Hepatocyte (in vitro differentiated cells): ENCODE measurements at regions not wholly inside any gene's neighbourhood (a gene's known extent, or its start where the extent isn't known, plus 50 kb on each side); places are given as distances from the start of the nearest gene placed in this dataset.

Experiments used
- DNase-seq: peaks from one replicate; pipeline ENCODE4 v3.0.0-alpha.2; 2016; ENCODE audit warnings: low spot score
- H2AFZ ChIP-seq: fragments of 200-600 bp; sonication (generic); 2 replicates; pipeline ENCODE4 v1.6.0; 2016; ENCODE audit warnings: antibody characterized with exemption, mild to moderate bottlenecking
- H3K27ac ChIP-seq: fragments of 200-600 bp; sonication (generic); 2 replicates; pipeline ENCODE4 v1.5.1; 2016; ENCODE audit warnings: mild to moderate bottlenecking
- H3K27me3 ChIP-seq: fragments of 200-600 bp; sonication (generic); 2 replicates; pipeline ENCODE4 v1.6.1; 2016
- H3K36me3 ChIP-seq: fragments of 200-600 bp; sonication (generic); replicated peaks from 2 replicates; pipeline ENCODE4 v1.5.1; 2016; ENCODE audit warnings: low read depth; ENCODE audit not compliant: insufficient read depth
- H3K4me1 ChIP-seq: fragments of 200-600 bp; sonication (generic); 2 replicates; pipeline ENCODE4 v1.5.1; 2016; ENCODE audit warnings: mild to moderate bottlenecking, moderate library complexity; ENCODE audit not compliant: insufficient read depth
- H3K4me2 ChIP-seq: fragments of 200-600 bp; sonication (generic); 2 replicates; pipeline ENCODE4 v1.6.0; 2016
- H3K4me3 ChIP-seq: fragments of 200-600 bp; sonication (generic); 2 replicates; pipeline ENCODE4 v1.5.1; 2016; ENCODE audit warnings: mild to moderate bottlenecking
- H3K79me2 ChIP-seq: fragments of 200-600 bp; sonication (generic); 2 replicates; pipeline ENCODE4 v1.6.0; 2017; ENCODE audit warnings: mild to moderate bottlenecking
- H3K9me2 ChIP-seq: fragments of 200-600 bp; sonication (generic); replicated peaks from 2 replicates; pipeline ENCODE4 v1.6.0; 2017; ENCODE audit warnings: mild to moderate bottlenecking; ENCODE audit not compliant: insufficient read depth
- H3K9me3 ChIP-seq: fragments of 200-600 bp; sonication (generic); 2 replicates; pipeline ENCODE4 v1.5.1; 2016; ENCODE audit warnings: low read depth, mild to moderate bottlenecking
- H4K20me1 ChIP-seq: fragments of 200-600 bp; sonication (generic); 2 replicates; pipeline ENCODE4 v1.6.0; 2016; ENCODE audit warnings: mild to moderate bottlenecking; ENCODE audit not compliant: insufficient read depth, poor library complexity, severe bottlenecking
- CTCF ChIP-seq: fragments of 200-600 bp; sonication (generic); IDR thresholded peaks from 2 replicates; pipeline ENCODE4 v1.5.1; 2016; ENCODE audit warnings: antibody characterized with exemption, mild to moderate bottlenecking; ENCODE audit not compliant: poor library complexity
- EZH2 ChIP-seq: fragments of 200-600 bp; sonication (generic); IDR thresholded peaks from 2 replicates; pipeline ENCODE4 v1.6.1; 2016; ENCODE audit warnings: antibody characterized with exemption, mild to moderate bottlenecking, borderline replicate concordance
- EZH2phosphoT487 ChIP-seq: fragments of 200-600 bp; sonication (generic); IDR thresholded peaks from one replicate; pipeline ENCODE4 v1.6.1; 2018; ENCODE audit warnings: antibody characterized with exemption, mild to moderate bottlenecking, low read depth, moderate library complexity; ENCODE audit not compliant: unreplicated experiment, severe bottlenecking
- WGBS: methylation state at CpG from one replicate; pipeline ENCODE4 v1.1.6; 2016; ENCODE audit warnings: low lambda C conversion rate; ENCODE audit errors: missing lambda C conversion rate; 5-methylcytosine and 5-hydroxymethylcytosine counted together

DNA sequence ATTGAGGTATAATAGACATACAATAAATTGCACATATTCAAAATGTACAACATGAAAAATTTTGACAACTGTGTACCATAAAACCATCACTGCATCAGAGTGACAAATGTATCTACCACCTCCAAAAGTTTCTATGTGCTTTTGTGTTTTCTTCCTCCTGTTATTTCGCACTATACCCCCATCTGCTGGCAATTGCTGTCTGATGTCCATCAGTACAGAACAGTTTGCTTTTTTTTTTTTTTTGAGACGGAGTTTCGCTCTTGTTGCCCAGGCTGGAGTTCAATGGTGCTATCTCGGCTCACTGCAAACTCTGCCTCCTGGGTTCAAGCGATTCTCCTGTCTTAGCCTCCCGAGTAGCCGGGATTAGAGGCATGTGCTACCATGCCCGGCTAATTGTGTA lies 154.3 kb upstream of the GIMD1 start:
- Histone ChIP-seq H3K4me3 (no peak overlapping the region), H3K9me3 (no peaks in the 10 kb centered on the region), H3K27ac (no peak overlapping the region), H3K36me3 (no peaks in the 10 kb centered on the region), H3K4me2 (no peak overlapping the region), H4K20me1 (no peaks in the 10 kb centered on the region), H3K9me2 (no peaks in the 10 kb centered on the region), H3K79me2 (no peaks in the 10 kb centered on the region), H3K4me1 (no peaks in the 10 kb centered on the region), H2AFZ (no peak overlapping the region), H3K27me3 (no peaks in the 10 kb centered on the region)
- DNase-seq = no peak
- WGBS = 87% methylated on average over 8 of the region's 8 CpGs
- TF ChIP-seq CTCF = peak; percentile 10
- TF ChIP-seq EZH2 = no peak
- no peak for TF ChIP-seq EZH2phosphoT487

DNA sequence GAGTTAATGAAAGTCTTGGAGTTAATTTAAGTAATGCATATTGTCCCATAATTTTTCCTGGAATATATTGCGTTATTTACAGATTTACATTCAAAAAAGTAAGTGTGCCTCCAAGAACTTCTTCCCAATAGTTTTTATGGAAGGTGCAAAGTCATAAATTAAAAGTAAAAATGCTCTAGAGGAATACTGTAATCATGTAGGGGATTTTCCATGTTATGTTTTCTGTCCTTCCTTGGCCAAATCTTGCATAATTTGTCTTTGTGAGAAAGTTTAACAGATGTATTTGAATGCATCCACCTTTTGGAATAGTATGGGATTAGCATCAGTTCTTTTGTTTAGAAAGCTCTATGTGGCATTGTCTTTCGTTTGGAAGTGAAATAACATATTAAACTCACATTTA lies 144.1 kb upstream of the GIMD1 start:
- Histone ChIP-seq H3K4me3 (no peak overlapping the region), H3K9me2 (peaks cover 2% of the 10 kb centered on the region), H4K20me1 (no peaks in the 10 kb centered on the region), H3K27ac (no peak overlapping the region), H3K4me2 (no peak overlapping the region), H3K27me3 (no peaks in the 10 kb centered on the region), H3K4me1 (no peaks in the 10 kb centered on the region), H3K9me3 (no peaks in the 10 kb centered on the region), H2AFZ (no peak overlapping the region), H3K79me2 (no peaks in the 10 kb centered on the region), H3K36me3 (no peaks in the 10 kb centered on the region)
- TF ChIP-seq CTCF (no peak), EZH2 (no peak), EZH2phosphoT487 (no peak)
- WGBS = 82% methylated on average over 2 of the region's 2 CpGs
- DNase-seq = no peak

GRCh38 chr4:106507440-106507839 lies 138.9 kb upstream of the GIMD1 start:
- no peaks in the 10 kb centered on the region for H3K27me3 ChIP-seq
- H3K36me3 ChIP-seq = no peaks in the 10 kb centered on the region
- H4K20me1 ChIP-seq = no peaks in the 10 kb centered on the region
- H3K79me2 ChIP-seq = no peaks in the 10 kb centered on the region
- H3K4me3 ChIP-seq = no peak overlapping the region
- no peak overlapping the region for H2AFZ ChIP-seq
- peaks cover 2% of the 10 kb centered on the region for H3K9me2 ChIP-seq
- TF ChIP-seq EZH2 (no peak), EZH2phosphoT487 (no peak), CTCF (no peak)
- H3K4me2 ChIP-seq = no peak overlapping the region
- H3K9me3 ChIP-seq = no peaks in the 10 kb centered on the region
- DNase-seq = no peak
- 98% methylated on average over 3 of the region's 3 CpGs for WGBS
- peaks cover 6% of the 10 kb centered on the region for H3K4me1 ChIP-seq
- H3K27ac ChIP-seq = no peak overlapping the region
